ENCODE measurements at regions not wholly inside any gene's neighbourhood (a gene's known extent, or its start where the extent isn't known, plus 50 kb on each side); places are given as distances from the start of the nearest gene placed in this dataset.

GRCh38 chr3:182683453-182683852, 109.9 kb upstream of the ATP11B start:
- DNase-seq, result peak; percentile 72 to 93
- Histone ChIP-seq H3K4me2 (ENCODE audit: low read length) (no peak overlapping the region), H3K79me1 (ENCODE audit: low read length) (peaks cover 7% of the 10 kb centered on the region), H2BK120ac (ENCODE audit: insufficient read depth, low read length, poor library complexity) (no peak overlapping the region), H3K18ac (ENCODE audit: low read length) (no peak overlapping the region), H3K23ac (ENCODE audit: low read length) (no peak overlapping the region), H3K9me3 (ENCODE audit: insufficient read depth, low read depth, low read length) (no peaks in the 10 kb centered on the region), H2AFZ (ENCODE audit: insufficient read depth, low read length, poor library complexity) (no peak overlapping the region), H4K91ac (ENCODE audit: low read depth, low read length) (no peak overlapping the region), H3K36me3 (ENCODE audit: control insufficient read depth in 1 of 2, insufficient read depth in 2 of 2, low read length in 2 of 2) (no peaks in the 10 kb centered on the region), H3K9ac (ENCODE audit: low read length) (no peak overlapping the region), H2AK5ac (ENCODE audit: low read length) (no peak overlapping the region), H3K27ac (ENCODE audit: low read depth, low read length) (no peak overlapping the region), H3K4me3 (ENCODE audit: low read depth, low read length) (no peak overlapping the region), H2BK5ac (ENCODE audit: low read depth, low read length, poor library complexity) (no peak overlapping the region), H4K12ac (ENCODE audit: low read depth, low read length) (no peak overlapping the region), H3K4me1 (ENCODE audit: control insufficient read depth in 1 of 2, insufficient read depth in 2 of 2, low read length in 2 of 2) (peaks cover 0 to 3% of the 10 kb centered on the region in 2 experiments), H2BK12ac (ENCODE audit: low read length) (no peak overlapping the region), H3K27me3 (ENCODE audit: insufficient read depth, low read length) (no peaks in the 10 kb centered on the region), H3K4ac (ENCODE audit: low read depth, low read length) (no peak overlapping the region), H3K79me2 (ENCODE audit: control insufficient read depth, insufficient read depth, low read length, poor library complexity) (peaks cover 1% of the 10 kb centered on the region), H4K8ac (ENCODE audit: low read depth, low read length) (no peak overlapping the region), H3K14ac (ENCODE audit: low read length) (no peak overlapping the region)
- no CpG with 5 or more reads among the region's 5 CpGs for WGBS (ENCODE audit: extremely low coverage, insufficient coverage, insufficient read length)

GRCh38 chr3:182683858-182684257, 109.4 kb upstream of the ATP11B start:
- Histone ChIP-seq H3K14ac (ENCODE audit: low read length) (no peak overlapping the region), H3K9ac (ENCODE audit: low read length) (no peak overlapping the region), H2BK120ac (ENCODE audit: insufficient read depth, low read length, poor library complexity) (no peak overlapping the region), H3K79me2 (ENCODE audit: control insufficient read depth, insufficient read depth, low read length, poor library complexity) (peaks cover 1% of the 10 kb centered on the region), H3K4me1 (ENCODE audit: control insufficient read depth in 1 of 2, insufficient read depth in 2 of 2, low read length in 2 of 2) (peaks cover 0 to 3% of the 10 kb centered on the region in 2 experiments), H4K12ac (ENCODE audit: low read depth, low read length) (no peak overlapping the region), H3K79me1 (ENCODE audit: low read length) (peaks cover 7% of the 10 kb centered on the region), H2AK5ac (ENCODE audit: low read length) (no peak overlapping the region), H3K27me3 (ENCODE audit: insufficient read depth, low read length) (no peaks in the 10 kb centered on the region), H3K18ac (ENCODE audit: low read length) (no peak overlapping the region), H2BK5ac (ENCODE audit: low read depth, low read length, poor library complexity) (no peak overlapping the region), H3K4me3 (ENCODE audit: low read depth, low read length) (no peak overlapping the region), H3K9me3 (ENCODE audit: insufficient read depth, low read depth, low read length) (no peaks in the 10 kb centered on the region), H4K8ac (ENCODE audit: low read depth, low read length) (no peak overlapping the region), H3K4me2 (ENCODE audit: low read length) (no peak overlapping the region), H3K23ac (ENCODE audit: low read length) (no peak overlapping the region), H2BK12ac (ENCODE audit: low read length) (no peak overlapping the region), H3K4ac (ENCODE audit: low read depth, low read length) (no peak overlapping the region), H2AFZ (ENCODE audit: insufficient read depth, low read length, poor library complexity) (no peak overlapping the region), H4K91ac (ENCODE audit: low read depth, low read length) (no peak overlapping the region), H3K36me3 (ENCODE audit: control insufficient read depth in 1 of 2, insufficient read depth in 2 of 2, low read length in 2 of 2) (no peaks in the 10 kb centered on the region), H3K27ac (ENCODE audit: low read depth, low read length) (no peak overlapping the region)
- no CpG with 5 or more reads among the region's 1 CpG for WGBS (ENCODE audit: extremely low coverage, insufficient coverage, insufficient read length)
- DNase-seq, result peak; percentile 88 to 91

DNA sequence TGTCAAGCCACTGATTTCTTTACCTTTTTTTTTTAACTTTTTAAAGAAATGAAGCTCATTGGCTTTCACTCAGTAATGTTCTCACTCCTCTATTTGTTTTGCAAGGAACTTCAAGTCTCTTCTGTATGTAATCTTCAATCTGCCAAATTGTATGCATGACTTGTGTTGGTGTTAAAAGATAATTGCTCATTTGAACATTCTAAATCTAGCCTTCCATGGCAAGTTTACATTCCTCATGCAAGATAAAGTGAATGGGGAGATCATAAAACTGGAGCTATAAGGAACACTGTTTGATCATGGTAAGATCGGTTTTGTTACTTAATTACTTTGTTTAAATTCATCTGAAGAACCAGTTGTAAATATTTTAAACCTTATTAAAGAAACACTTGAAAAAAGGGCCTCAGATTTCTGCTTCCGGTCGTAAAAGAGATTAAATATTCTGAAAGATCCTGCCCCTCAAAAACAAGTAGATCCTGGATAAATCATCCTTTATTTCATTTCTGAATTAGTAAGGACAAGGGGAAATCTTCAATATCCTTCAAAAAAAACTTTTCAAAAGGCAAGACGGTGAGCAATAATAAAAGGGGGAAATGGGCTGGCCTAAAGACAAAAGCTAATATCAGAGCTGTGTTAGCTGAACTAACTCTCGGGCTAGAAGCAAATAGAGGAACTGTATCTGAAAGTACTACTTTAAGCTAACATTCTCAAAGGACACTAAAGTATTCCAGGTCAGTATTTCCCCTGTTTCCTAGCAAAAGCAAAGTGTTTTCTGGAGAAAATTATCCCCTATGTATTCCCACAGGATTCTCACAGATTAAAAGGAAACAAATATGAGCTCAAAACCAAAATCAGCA, 107.0 kb upstream of the ATP11B start:
- Histone ChIP-seq H3K79me1 (ENCODE audit: low read length) (peaks cover 7% of the 10 kb centered on the region), H2BK120ac (ENCODE audit: insufficient read depth, low read length, poor library complexity) (no peak overlapping the region), H2BK12ac (ENCODE audit: low read length) (no peak overlapping the region), H3K27me3 (ENCODE audit: insufficient read depth, low read length) (no peaks in the 10 kb centered on the region), H3K4me2 (ENCODE audit: low read length) (no peak overlapping the region), H2AK5ac (ENCODE audit: low read length) (no peak overlapping the region), H3K9me3 (ENCODE audit: insufficient read depth, low read depth, low read length) (no peaks in the 10 kb centered on the region), H3K9ac (ENCODE audit: low read length) (no peak overlapping the region), H4K8ac (ENCODE audit: low read depth, low read length) (no peak overlapping the region), H3K4me3 (ENCODE audit: low read depth, low read length) (no peak overlapping the region), H3K23ac (ENCODE audit: low read length) (no peak overlapping the region), H3K14ac (ENCODE audit: low read length) (no peak overlapping the region), H3K18ac (ENCODE audit: low read length) (no peak overlapping the region), H3K27ac (ENCODE audit: low read depth, low read length) (no peak overlapping the region), H3K4me1 (ENCODE audit: control insufficient read depth in 1 of 2, insufficient read depth in 2 of 2, low read length in 2 of 2) (peaks cover 0 to 4% of the 10 kb centered on the region in 2 experiments), H4K91ac (ENCODE audit: low read depth, low read length) (no peak overlapping the region), H4K12ac (ENCODE audit: low read depth, low read length) (no peak overlapping the region), H2AFZ (ENCODE audit: insufficient read depth, low read length, poor library complexity) (no peak overlapping the region), H2BK5ac (ENCODE audit: low read depth, low read length, poor library complexity) (no peak overlapping the region), H3K4ac (ENCODE audit: low read depth, low read length) (no peak overlapping the region), H3K79me2 (ENCODE audit: control insufficient read depth, insufficient read depth, low read length, poor library complexity) (peaks cover 1% of the 10 kb centered on the region), H3K36me3 (ENCODE audit: control insufficient read depth in 1 of 2, insufficient read depth in 2 of 2, low read length in 2 of 2) (no peaks in the 10 kb centered on the region)
- DNase-seq, result no peak
- WGBS (ENCODE audit: extremely low coverage, insufficient coverage, insufficient read length), result no CpG with 5 or more reads among the region's 5 CpGs

- H2BK5ac ChIP-seq (ENCODE audit: low read depth, low read length, poor library complexity), result no peak overlapping the region
- no CpG with 5 or more reads among the region's 2 CpGs for WGBS (ENCODE audit: extremely low coverage, insufficient coverage, insufficient read length)
- no peak overlapping the region for H2BK12ac ChIP-seq (ENCODE audit: low read length)
- no peaks in the 10 kb centered on the region for H3K27me3 ChIP-seq (ENCODE audit: insufficient read depth, low read length)
- no peak overlapping the region for H3K18ac ChIP-seq (ENCODE audit: low read length)
- no peak overlapping the region for H4K8ac ChIP-seq (ENCODE audit: low read depth, low read length)
- no peak overlapping the region for H2AFZ ChIP-seq (ENCODE audit: insufficient read depth, low read length, poor library complexity)
- H3K4ac ChIP-seq (ENCODE audit: low read depth, low read length), result no peak overlapping the region
- H4K91ac ChIP-seq (ENCODE audit: low read depth, low read length), result no peak overlapping the region
- no peaks in the 10 kb centered on the region for H3K9me3 ChIP-seq (ENCODE audit: insufficient read depth, low read depth, low read length)
- H3K4me1 ChIP-seq (ENCODE audit: control insufficient read depth in 1 of 2, insufficient read depth in 2 of 2, low read length in 2 of 2), result peaks cover 0 to 2% of the 10 kb centered on the region in 2 experiments
- no peaks in the 10 kb centered on the region for H3K79me1 ChIP-seq (ENCODE audit: low read length)
- no peak overlapping the region for H3K14ac ChIP-seq (ENCODE audit: low read length)
- no peak overlapping the region for H3K23ac ChIP-seq (ENCODE audit: low read length)
- no peak overlapping the region for H3K4me2 ChIP-seq (ENCODE audit: low read length)
- H3K4me3 ChIP-seq (ENCODE audit: low read depth, low read length), result no peak overlapping the region
- H3K9ac ChIP-seq (ENCODE audit: low read length), result no peak overlapping the region
- H2AK5ac ChIP-seq (ENCODE audit: low read length), result no peak overlapping the region
- H3K27ac ChIP-seq (ENCODE audit: low read depth, low read length), result no peak overlapping the region
- H2BK120ac ChIP-seq (ENCODE audit: insufficient read depth, low read length, poor library complexity), result no peak overlapping the region
- H3K79me2 ChIP-seq (ENCODE audit: control insufficient read depth, insufficient read depth, low read length, poor library complexity), result no peaks in the 10 kb centered on the region
- no peaks in the 10 kb centered on the region for H3K36me3 ChIP-seq (ENCODE audit: control insufficient read depth in 1 of 2, insufficient read depth in 2 of 2, low read length in 2 of 2)
- no peak overlapping the region for H4K12ac ChIP-seq (ENCODE audit: low read depth, low read length)
- no peak for DNase-seq
Measured at GRCh38 chr3:182690172-182690571, 103.1 kb upstream of the ATP11B start.
